ENCODE measurements at regions not wholly inside any gene's neighbourhood (a gene's known extent, or its start where the extent isn't known, plus 50 kb on each side); places are given as distances from the start of the nearest gene placed in this dataset.

GRCh38 chr3:176579711-176580185, 617.5 kb downstream of the TBL1XR1 start:
- Histone ChIP-seq H3K4me1 (ENCODE audit: low read depth) (no peaks in the 10 kb centered on the region), H3K4me3 (no peak overlapping the region), H3K9me3 (no peaks in the 10 kb centered on the region), H3K36me3 (ENCODE audit: low read depth) (no peaks in the 10 kb centered on the region)
- no peak for DNase-seq
- intact Hi-C loops (cut with DNase I, micrococcal nuclease), result no loop called here
- no peak for ATAC-seq
- TF ChIP-seq CTCF (IDR thresholded peaks at IDR 0.05), result no peak

- Histone ChIP-seq H3K4me3 (no peak overlapping the region), H3K4me1 (ENCODE audit: low read depth) (no peaks in the 10 kb centered on the region), H3K36me3 (ENCODE audit: low read depth) (no peaks in the 10 kb centered on the region), H3K9me3 (no peaks in the 10 kb centered on the region)
- DNase-seq (no peak), ATAC-seq (no peak)
- no peak for TF ChIP-seq CTCF (IDR thresholded peaks at IDR 0.05)
- intact Hi-C loops (cut with DNase I, micrococcal nuclease), result no loop called here
Measured at GRCh38 chr3:176578316-176578715, 619.0 kb downstream of the TBL1XR1 start.

- Histone ChIP-seq H3K4me3 (no peak overlapping the region), H3K36me3 (ENCODE audit: low read depth) (no peaks in the 10 kb centered on the region), H3K4me1 (ENCODE audit: low read depth) (no peaks in the 10 kb centered on the region), H3K9me3 (no peaks in the 10 kb centered on the region)
- DNase-seq (no peak), ATAC-seq (no peak)
- intact Hi-C loops (cut with DNase I, micrococcal nuclease), result no loop called here
- TF ChIP-seq CTCF (IDR thresholded peaks at IDR 0.05), result no peak
Measured at GRCh38 chr3:176577447-176577846, 619.8 kb downstream of the TBL1XR1 start.

- intact Hi-C loops (cut with DNase I, micrococcal nuclease), result no loop called here
- DNase-seq (no peak), ATAC-seq (no peak)
- Histone ChIP-seq H3K4me3 (no peak overlapping the region), H3K36me3 (ENCODE audit: low read depth) (no peaks in the 10 kb centered on the region), H3K9me3 (no peaks in the 10 kb centered on the region), H3K4me1 (ENCODE audit: low read depth) (no peaks in the 10 kb centered on the region)
- no peak for TF ChIP-seq CTCF (IDR thresholded peaks at IDR 0.05)
Measured at GRCh38 chr3:176574786-176575185, 622.5 kb downstream of the TBL1XR1 start.

GRCh38 chr3:176571926-176572325, 625.4 kb downstream of the TBL1XR1 start:
- Histone ChIP-seq H3K4me3 (no peak overlapping the region), H3K36me3 (ENCODE audit: low read depth) (no peaks in the 10 kb centered on the region), H3K9me3 (no peaks in the 10 kb centered on the region), H3K4me1 (ENCODE audit: low read depth) (no peaks in the 10 kb centered on the region)
- DNase-seq (no peak), ATAC-seq (no peak)
- no peak for TF ChIP-seq CTCF (IDR thresholded peaks at IDR 0.05)
- intact Hi-C loops (cut with DNase I, micrococcal nuclease), result no loop called here

GRCh38 chr3:176570992-176571391, 626.3 kb downstream of the TBL1XR1 start:
- DNase-seq, result no peak
- intact Hi-C loops (cut with DNase I, micrococcal nuclease), result no loop called here
- no peak for TF ChIP-seq CTCF (IDR thresholded peaks at IDR 0.05)
- Histone ChIP-seq H3K4me3 (no peak overlapping the region), H3K36me3 (ENCODE audit: low read depth) (no peaks in the 10 kb centered on the region), H3K9me3 (no peaks in the 10 kb centered on the region), H3K4me1 (ENCODE audit: low read depth) (no peaks in the 10 kb centered on the region)
- ATAC-seq, result no peak

Data from mucosa of descending colon (tissue), 3 donors.